K562 (cell line): ENCODE measurements at regions not wholly inside any gene's neighbourhood (a gene's known extent, or its start where the extent isn't known, plus 50 kb on each side); places are given as distances from the start of the nearest gene placed in this dataset.

Experiments
- ATAC-seq: fragments of 200-7000 bp; cut with Tn5 transposase; 3 replicates; pipeline ENCODE4 v1.9.1; 2020; ENCODE audit warnings: moderate library complexity
- BruUV-seq: library from RNA; stranded (reverse); fragments of 400-500 nt; replicated peaks from 2 replicates; lab custom pipeline; 2021; lab: Mats Ljungman, UMichigan
- CTCF ChIA-PET: fragments of 300-600 bp; formaldehyde crosslinking; extraction: SDS; loops from one replicate; lab custom pipeline; 2021; ENCODE audit warnings: low intra/inter-chr PET ratio; lab: Yijun Ruan, JAX
- POLR2A ChIA-PET: fragments of 300-600, 350-650 bp; sonication (Branson Sonifier 250); formaldehyde crosslinking; extraction: SDS; loops from one replicate; lab custom pipeline; 2021; ENCODE audit warnings: antibody characterized with exemption, inconsistent platforms; lab: Yijun Ruan, JAX
- DNase-seq, 4 experiments: peaks; one replicate each; pipeline versions ENCODE4 v3.0.0 to v3.0.0-alpha.2; 2011 to 2018; ENCODE audit warnings: low spot score in 3 of 4, mixed read lengths in 3 of 4; ENCODE audit errors: extremely low read depth in 1 of 4
- FAIRE-seq: peaks from 2 replicates; lab custom pipeline; 2011; peaks lifted over from hg19 to GRCh38; lab: Jason Lieb, UNC
- H2AFZ ChIP-seq: 2 replicates; pipeline ENCODE4 v1.6.0; 2011; ENCODE audit warnings: low read depth, low read length, control low read depth, inconsistent platforms
- H3K27ac ChIP-seq: fragments of 200-600 bp; 3 replicates; pipeline ENCODE4 v1.8.0; 2011; ENCODE audit warnings: low read depth, mild to moderate bottlenecking, control low read depth, inconsistent platforms, low read length, moderate library complexity, mixed read lengths; ENCODE audit errors: extremely low read depth
- H3K27me3 ChIP-seq, 2 experiments: fragments of 300-600 bp in 1 of 2; 2 replicates in 1 of 2; 3 replicates in 1 of 2; pipeline versions ENCODE4 v1.6.0 to v1.8.0; 2011; ENCODE audit warnings: inconsistent platforms in 2 of 2, low read length in 2 of 2, mild to moderate bottlenecking in 1 of 2, mixed read lengths in 1 of 2, moderate library complexity in 1 of 2; ENCODE audit not compliant: control insufficient read depth in 2 of 2, insufficient read depth in 2 of 2
- H3K36me3 ChIP-seq: fragments of 300-600 bp; 3 replicates; pipeline ENCODE4 v1.8.0; 2011; ENCODE audit warnings: mild to moderate bottlenecking, low read length, inconsistent platforms; ENCODE audit not compliant: control insufficient read depth, insufficient read depth
- H3K4me1 ChIP-seq, 2 experiments: fragments of 200-600 bp in 1 of 2; replicated peaks in 1 of 2; 2 replicates in 1 of 2; 3 replicates in 1 of 2; pipeline versions ENCODE4 v1.5.1 to v1.8.0; 2011; ENCODE audit warnings: inconsistent platforms in 2 of 2, low read length in 2 of 2, mild to moderate bottlenecking in 1 of 2, mixed read lengths in 1 of 2, moderate library complexity in 1 of 2; ENCODE audit not compliant: control insufficient read depth in 2 of 2, insufficient read depth in 2 of 2
- H3K4me2 ChIP-seq: 2 replicates; pipeline ENCODE4 v1.6.1; 2011; ENCODE audit warnings: low read length, control low read depth, inconsistent platforms, mixed read lengths; ENCODE audit not compliant: insufficient read depth
- H3K4me3 ChIP-seq: fragments of 200-600 bp; sonication (generic), shearing (Covaris generic); 2 replicates; pipeline ENCODE4 v1.5.1; 2016; ENCODE audit warnings: control low read depth, inconsistent platforms
- H3K79me2 ChIP-seq: fragments of 200-600 bp; 3 replicates; pipeline ENCODE4 v1.8.0; 2011; ENCODE audit warnings: low read length, inconsistent platforms; ENCODE audit not compliant: control insufficient read depth, insufficient read depth
- H3K9ac ChIP-seq, 2 experiments: 2 replicates each; pipeline versions ENCODE4 v1.6.0 to v1.6.1; 2011; ENCODE audit warnings: low read depth in 2 of 2, low read length in 2 of 2, control low read depth in 1 of 2, inconsistent platforms in 1 of 2, mild to moderate bottlenecking in 1 of 2, mixed read lengths in 1 of 2; ENCODE audit not compliant: insufficient read depth in 1 of 2
- H3K9me1 ChIP-seq: one replicate; pipeline ENCODE4 v1.6.0; 2011; ENCODE audit warnings: inconsistent platforms, mild to moderate bottlenecking, low read length, moderate library complexity; ENCODE audit not compliant: control insufficient read depth, insufficient read depth
- H3K9me3 ChIP-seq: replicated peaks from 2 replicates; pipeline ENCODE4 v1.5.1; 2011; ENCODE audit warnings: low read depth, low read length, inconsistent platforms; ENCODE audit not compliant: control insufficient read depth, insufficient read depth
- H4K20me1 ChIP-seq: replicated peaks from 2 replicates; pipeline ENCODE4 v1.6.1; 2011; ENCODE audit warnings: low read length, inconsistent platforms, mixed read lengths; ENCODE audit not compliant: control insufficient read depth, insufficient read depth
- BMI1 ChIP-seq: fragments of 150-350 bp; IDR thresholded peaks from 2 replicates; pipeline ENCODE4 v1.6.1; 2014; ENCODE audit warnings: low read length
- CBFA2T3 ChIP-seq: fragments of 450-650 bp; IDR thresholded peaks from 2 replicates; pipeline ENCODE4 v1.6.1; 2017
- ILK ChIP-seq: fragments of 450-650 bp; IDR thresholded peaks from 2 replicates; pipeline ENCODE4 v1.6.1; 2016; ENCODE audit warnings: missing genetic modification characterization, low read depth, mild to moderate bottlenecking, missing compliant biosample characterization, moderate library complexity, borderline replicate concordance
- SAFB2 ChIP-seq: fragments of 200-400 bp; formaldehyde crosslinking; IDR thresholded peaks from 2 replicates; pipeline ENCODE4 v1.6.1; 2018; ENCODE audit warnings: borderline replicate concordance, low read length, low read depth, moderate library complexity; ENCODE audit not compliant: severe bottlenecking
- USF2 ChIP-seq: sonication (generic); formaldehyde crosslinking; IDR thresholded peaks from 2 replicates; pipeline ENCODE4 v1.5.0; 2020; ENCODE audit warnings: missing genetic modification reagents
- ZNF395 ChIP-seq: fragments of 200-800 bp; sonication (Bioruptor generic); IDR thresholded peaks from 2 replicates; pipeline ENCODE4 v1.6.1; 2017; ENCODE audit warnings: missing genetic modification characterization, missing compliant biosample characterization
- ZNF436 ChIP-seq: fragments of 250-450, 450-650 bp; sonication (Bioruptor Pico); formaldehyde crosslinking; IDR thresholded peaks from 2 replicates; pipeline ENCODE4 v1.7.0; 2020; ENCODE audit warnings: mild to moderate bottlenecking
- in situ Hi-C: fragments of 300-500 bp; cut with MboI; formaldehyde crosslinking; loops from 4 replicates; pipeline ENCODE4 v1.15.0; 2018; ENCODE audit warnings: inconsistent platforms, mixed read lengths
- intact Hi-C: fragments of 100-400 bp; cut with micrococcal nuclease; formaldehyde crosslinking; loops from 2 replicates; pipeline ENCODE4 v1.14.2; 2022

GRCh38 chr5:94031631-94032030, 290.2 kb upstream of the POU5F2 start:
- Histone ChIP-seq H2AFZ (no peak overlapping the region), H3K9me3 (no peaks in the 10 kb centered on the region), H3K9ac (no peak overlapping the region), H3K9me1 (no peaks in the 10 kb centered on the region), H3K4me3 (no peak overlapping the region), H3K36me3 (no peaks in the 10 kb centered on the region), H3K4me1 (no peaks in the 10 kb centered on the region), H3K4me2 (no peak overlapping the region), H3K79me2 (no peaks in the 10 kb centered on the region), H3K27me3 (no peaks in the 10 kb centered on the region), H4K20me1 (no peaks in the 10 kb centered on the region), H3K27ac (no peak overlapping the region)
- ChIA-PET CTCF (no interaction called here), POLR2A (no interaction called here)
- intact Hi-C loops (no loop called here), in situ Hi-C loops (no loop called here)
- no TSS peak for BruUV-seq
- DNase-seq, result no peak
- ATAC-seq, result no peak
- no peak for FAIRE-seq
- TF ChIP-seq ZNF395 (CRISPR knock-in tag), result no peak
- no peak for TF ChIP-seq ZNF436 (CRISPR knock-in tag)
- TF ChIP-seq BMI1, result no peak
- TF ChIP-seq ILK (tag), result no peak
- TF ChIP-seq CBFA2T3, result no peak
- TF ChIP-seq USF2, result no peak
- no peak for TF ChIP-seq SAFB2
